AG10803 (cell line): ENCODE measurements at regions not wholly inside any gene's neighbourhood (a gene's known extent, or its start where the extent isn't known, plus 50 kb on each side); places are given as distances from the start of the nearest gene placed in this dataset.

Experiments used
- DNase-seq: peaks from one replicate; pipeline ENCODE4 v3.0.0; 2010; ENCODE audit warnings: low read depth
- H3K4me3 ChIP-seq: 2 replicates; pipeline ENCODE4 v1.5.1; 2011; ENCODE audit warnings: mild to moderate bottlenecking, low read length, control low read depth
- TF ChIP-seq, protein P1 (sequence below): conservative IDR thresholded peaks from 2 replicates; pipeline ENCODE4 v1.5.1; 2011; ENCODE audit warnings: mild to moderate bottlenecking, low read length, control low read depth, inconsistent platforms

GRCh38 chr7:41507686-41508268 is 195.1 kb downstream of the INHBA start:
- TF ChIP-seq, protein P1, sequence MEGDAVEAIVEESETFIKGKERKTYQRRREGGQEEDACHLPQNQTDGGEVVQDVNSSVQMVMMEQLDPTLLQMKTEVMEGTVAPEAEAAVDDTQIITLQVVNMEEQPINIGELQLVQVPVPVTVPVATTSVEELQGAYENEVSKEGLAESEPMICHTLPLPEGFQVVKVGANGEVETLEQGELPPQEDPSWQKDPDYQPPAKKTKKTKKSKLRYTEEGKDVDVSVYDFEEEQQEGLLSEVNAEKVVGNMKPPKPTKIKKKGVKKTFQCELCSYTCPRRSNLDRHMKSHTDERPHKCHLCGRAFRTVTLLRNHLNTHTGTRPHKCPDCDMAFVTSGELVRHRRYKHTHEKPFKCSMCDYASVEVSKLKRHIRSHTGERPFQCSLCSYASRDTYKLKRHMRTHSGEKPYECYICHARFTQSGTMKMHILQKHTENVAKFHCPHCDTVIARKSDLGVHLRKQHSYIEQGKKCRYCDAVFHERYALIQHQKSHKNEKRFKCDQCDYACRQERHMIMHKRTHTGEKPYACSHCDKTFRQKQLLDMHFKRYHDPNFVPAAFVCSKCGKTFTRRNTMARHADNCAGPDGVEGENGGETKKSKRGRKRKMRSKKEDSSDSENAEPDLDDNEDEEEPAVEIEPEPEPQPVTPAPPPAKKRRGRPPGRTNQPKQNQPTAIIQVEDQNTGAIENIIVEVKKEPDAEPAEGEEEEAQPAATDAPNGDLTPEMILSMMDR: no peak
- no peak overlapping the region for H3K4me3 ChIP-seq
- DNase-seq: no peak

- TF ChIP-seq, protein P1: no peak
- no peak for DNase-seq
- no peak overlapping the region for H3K4me3 ChIP-seq
Observed at GRCh38 chr7:41504214-41504980, 198.5 kb downstream of the INHBA start.

DNA sequence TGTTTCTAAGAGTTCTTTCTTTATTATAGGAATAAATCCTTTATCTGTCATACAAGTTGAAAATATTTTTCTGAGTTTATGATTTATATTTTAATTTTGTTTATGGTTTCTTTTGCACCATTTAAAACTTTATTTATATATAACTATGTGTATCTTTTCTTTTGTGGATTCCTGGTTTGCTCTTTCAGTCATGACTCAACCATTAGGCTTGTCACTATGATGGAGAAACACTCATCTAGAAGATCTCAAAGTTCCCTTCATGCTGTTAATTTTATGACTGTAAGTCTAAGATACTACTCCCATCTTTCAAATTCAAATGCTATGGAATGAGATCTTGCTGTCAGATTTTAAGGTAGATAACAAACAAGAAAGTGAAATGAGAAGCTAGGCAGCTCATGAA is 199.5 kb downstream of the INHBA start:
- no peak overlapping the region for H3K4me3 ChIP-seq
- TF ChIP-seq, protein P1: no peak
- DNase-seq: peak; percentile 34

DNA sequence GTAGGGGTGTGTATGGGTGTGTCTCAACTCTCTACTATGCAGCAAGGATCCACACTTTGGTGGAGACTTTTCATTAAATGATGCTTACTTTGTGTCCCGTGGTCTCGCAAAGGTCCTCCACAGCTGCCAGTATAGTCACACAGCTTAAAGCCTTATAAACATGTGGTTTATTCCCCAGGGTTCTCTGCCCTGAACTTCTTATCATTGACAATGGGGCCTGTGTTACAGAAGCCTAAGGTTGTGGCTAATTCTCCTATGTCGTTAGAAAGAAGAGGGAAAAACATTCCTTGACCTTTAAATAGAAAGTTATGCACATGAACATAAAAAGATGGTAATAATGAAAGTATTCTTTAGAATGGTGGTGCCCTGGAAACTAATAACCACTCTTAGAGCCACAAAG is 201.4 kb downstream of the INHBA start:
- TF ChIP-seq, protein P1: no peak
- no peak for DNase-seq
- H3K4me3 ChIP-seq: no peak overlapping the region

DNA sequence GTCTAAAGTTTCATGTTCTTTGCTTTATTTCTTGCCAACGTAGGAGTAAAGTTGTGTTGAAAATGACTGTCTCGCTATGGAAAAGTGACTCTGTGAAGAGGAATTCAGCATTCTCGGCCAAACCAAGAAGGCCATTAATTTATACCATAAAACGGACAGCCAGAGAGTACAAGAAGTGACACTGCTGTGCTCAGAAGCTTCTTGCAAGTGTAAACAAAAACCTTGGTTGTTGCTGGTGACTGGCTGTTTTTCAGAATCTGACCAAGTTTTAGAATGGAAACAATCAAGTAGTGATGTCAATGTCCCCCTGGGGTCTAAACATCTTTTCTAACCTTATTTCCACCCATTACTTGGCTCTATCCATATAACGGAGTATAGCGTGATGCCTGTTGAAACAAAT is 201.9 kb downstream of the INHBA start:
- DNase-seq: peak; percentile 62
- TF ChIP-seq, protein P1: no peak

DNA sequence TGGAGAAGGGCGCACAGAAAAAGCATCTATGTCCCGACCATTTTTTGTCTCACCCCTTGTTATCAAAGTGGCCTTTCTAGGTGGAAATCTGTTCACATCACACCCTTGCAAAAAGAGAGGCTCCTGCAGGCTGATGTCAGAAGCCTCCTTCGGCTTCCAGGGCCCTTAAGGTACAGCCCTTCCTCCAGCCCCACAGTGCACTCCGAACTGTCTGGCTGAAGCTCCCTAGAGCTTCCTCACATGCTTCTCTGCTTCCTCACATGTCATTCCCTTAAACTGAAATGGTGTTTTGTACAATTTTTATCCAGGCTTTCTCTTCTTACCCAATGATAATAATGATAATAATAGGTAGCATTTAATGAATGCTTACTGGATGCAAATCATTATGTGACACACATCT is 210.3 kb downstream of the INHBA start:
- DNase-seq: no peak
- TF ChIP-seq, protein P1: no peak
- H3K4me3 ChIP-seq: no peak overlapping the region

More for the DNA sequence above, 201.9 kb downstream of the INHBA start:
- H3K4me3 ChIP-seq: no peak overlapping the region

DNA sequence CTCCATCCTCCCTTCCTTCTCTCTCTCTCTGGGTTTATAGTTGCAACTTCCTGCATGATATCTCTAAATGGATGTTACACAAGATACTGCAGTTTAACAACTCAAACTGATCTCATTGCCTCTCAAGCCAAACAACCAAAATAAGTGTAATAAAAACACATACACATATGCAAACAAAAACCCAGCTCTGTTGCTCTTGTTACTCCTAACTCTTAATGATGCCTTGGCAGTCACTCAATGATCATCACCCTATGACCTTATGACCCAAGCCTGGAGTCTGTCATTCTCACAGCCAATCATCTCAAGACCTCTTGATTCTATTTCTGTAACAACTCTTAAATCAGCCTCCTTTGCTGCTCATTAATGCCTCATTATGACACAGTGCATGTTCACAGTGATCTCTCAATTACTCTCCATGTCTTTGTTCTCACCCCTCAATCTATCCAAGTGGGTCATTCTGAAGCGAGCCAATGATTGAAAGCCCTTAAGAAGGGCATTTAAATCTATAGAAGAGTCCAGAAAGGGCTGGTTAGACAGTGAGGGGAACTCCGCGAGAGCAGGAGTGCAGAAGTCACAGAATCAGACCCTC is 210.9 kb downstream of the INHBA start:
- no peak for DNase-seq
- TF ChIP-seq, protein P1: no peak
- no peak overlapping the region for H3K4me3 ChIP-seq
